ENCODE measurements at regions not wholly inside any gene's neighbourhood (a gene's known extent, or its start where the extent isn't known, plus 50 kb on each side); places are given as distances from the start of the nearest gene placed in this dataset.
"Not testable (repeated sequence)": the region's sequence is repeated elsewhere in the genome, so short reads cannot be mapped to it uniquely, and the experiment has no call there.

GRCh38 chr21:27975514-27975913, 1008.6 kb upstream of the ADAMTS5 start:
- no peak for DNase-seq (ENCODE audit: low spot score)

DNA sequence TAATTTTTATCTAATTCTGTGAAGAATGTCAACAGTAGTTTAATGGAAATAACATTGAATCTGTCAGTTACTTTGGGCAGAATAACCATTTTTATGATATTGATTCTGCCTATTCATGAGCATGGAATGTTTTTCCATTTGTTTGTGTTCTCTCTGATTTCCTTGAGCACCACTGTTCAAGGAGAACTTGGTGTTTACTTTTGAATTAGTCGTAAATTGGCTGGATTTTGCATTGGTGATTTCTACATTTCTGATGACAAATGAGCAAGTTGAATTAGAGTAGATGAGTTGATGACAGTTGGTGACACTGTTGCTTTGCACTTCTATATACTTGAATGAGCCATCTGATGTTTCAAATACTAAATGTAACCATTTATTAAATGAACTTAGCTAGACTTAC, 1007.3 kb upstream of the ADAMTS5 start:
- not testable (repeated sequence) for DNase-seq (ENCODE audit: low spot score)

DNA sequence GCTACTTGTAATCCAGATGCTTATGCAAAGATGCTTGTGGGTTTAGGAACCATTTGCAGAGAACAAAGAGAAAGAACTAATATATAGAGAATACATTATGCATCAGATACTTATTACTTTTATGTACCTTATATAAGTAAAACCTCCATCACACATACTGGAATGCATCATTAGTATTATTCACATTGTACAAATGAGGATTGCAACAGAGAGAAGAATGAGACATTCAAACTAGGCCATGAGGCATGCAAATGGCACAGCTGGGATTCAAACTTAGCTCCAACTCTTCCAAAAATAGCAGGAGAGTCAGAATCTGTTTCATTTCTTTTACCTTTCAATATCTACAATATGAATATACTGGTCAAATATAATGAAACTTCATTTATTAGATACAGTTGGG, 1001.4 kb upstream of the ADAMTS5 start:
- not testable (repeated sequence) for DNase-seq (ENCODE audit: low spot score)

- DNase-seq (ENCODE audit: low spot score), result no peak
Observed at GRCh38 chr21:27954543-27955165, 987.8 kb upstream of the ADAMTS5 start.

GRCh38 chr21:27953340-27954045, 986.6 kb upstream of the ADAMTS5 start:
- DNase-seq (ENCODE audit: low spot score), result no peak

DNA sequence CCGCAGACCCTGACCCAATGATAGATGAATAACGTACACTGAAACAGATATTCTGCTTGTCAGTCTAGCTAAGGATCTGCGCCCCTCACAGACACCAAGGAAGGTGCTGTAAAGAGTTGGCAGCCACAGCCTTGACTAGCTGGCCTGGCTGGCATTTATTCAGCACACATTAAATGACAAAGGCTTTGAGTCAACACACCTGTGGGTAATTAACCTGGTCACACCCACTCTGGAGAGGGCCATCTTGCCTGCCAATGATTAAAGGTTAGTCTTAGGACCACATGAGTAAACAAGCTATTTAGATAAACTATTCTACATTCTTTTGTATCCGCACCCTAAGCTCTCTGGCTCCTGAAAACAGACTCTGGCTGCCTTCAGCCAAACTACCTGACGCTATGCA, 982.2 kb upstream of the ADAMTS5 start:
- DNase-seq (ENCODE audit: low spot score), result not testable (repeated sequence)

GRCh38 chr21:27930108-27930767, 963.4 kb upstream of the ADAMTS5 start:
- DNase-seq (ENCODE audit: low spot score), result not testable (repeated sequence)

- not testable (repeated sequence) for DNase-seq (ENCODE audit: low spot score)
Observed at GRCh38 chr21:27929179-27929578, 962.3 kb upstream of the ADAMTS5 start.

GRCh38 chr21:27928534-27929115, 961.7 kb upstream of the ADAMTS5 start:
- DNase-seq (ENCODE audit: low spot score), result not testable (repeated sequence)

DNA sequence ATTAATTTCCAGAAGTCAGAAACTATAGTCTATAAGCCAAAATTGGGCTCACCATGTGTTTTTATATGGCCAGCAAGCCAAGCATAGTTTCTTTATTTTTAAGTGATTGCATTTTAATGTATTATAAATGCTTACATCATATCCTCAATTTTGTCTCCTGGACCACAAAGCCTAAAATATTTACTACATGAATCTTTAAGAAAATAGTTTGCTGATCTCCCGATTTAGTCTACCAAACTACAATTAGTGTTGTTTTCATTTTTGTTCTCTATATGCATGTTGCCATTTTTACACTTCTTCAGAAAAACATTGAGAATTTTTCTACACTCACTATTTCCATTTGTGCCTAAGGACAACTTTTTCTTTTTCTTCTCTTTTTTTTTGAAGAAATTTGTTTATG, 954.5 kb upstream of the ADAMTS5 start:
- not testable (repeated sequence) for DNase-seq (ENCODE audit: low spot score)

DNA sequence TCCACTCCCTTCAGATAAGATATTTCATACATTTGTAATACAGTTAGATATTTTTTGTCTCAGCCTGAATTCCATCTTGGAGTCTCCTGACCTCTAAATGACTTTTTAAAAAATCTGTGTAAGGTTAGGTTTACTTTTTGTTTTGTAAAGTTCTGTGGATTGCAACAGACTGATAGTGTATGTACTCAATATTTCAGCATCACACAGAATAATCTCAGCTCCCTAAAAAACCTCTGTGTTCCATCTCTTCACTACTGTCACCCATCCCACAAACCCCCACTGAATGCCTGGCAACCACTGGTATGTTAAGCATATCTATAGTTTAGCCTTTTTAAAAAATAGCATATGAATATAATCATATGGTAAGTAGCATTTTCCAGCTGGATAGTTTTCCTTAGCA, 951.1 kb upstream of the ADAMTS5 start:
- DNase-seq (ENCODE audit: low spot score), result not testable (repeated sequence)

- DNase-seq (ENCODE audit: low spot score), result not testable (repeated sequence)
Observed at GRCh38 chr21:27916326-27916725, 949.4 kb upstream of the ADAMTS5 start.

GRCh38 chr21:27912133-27912532, 945.2 kb upstream of the ADAMTS5 start:
- DNase-seq (ENCODE audit: low spot score), result not testable (repeated sequence)

DNA sequence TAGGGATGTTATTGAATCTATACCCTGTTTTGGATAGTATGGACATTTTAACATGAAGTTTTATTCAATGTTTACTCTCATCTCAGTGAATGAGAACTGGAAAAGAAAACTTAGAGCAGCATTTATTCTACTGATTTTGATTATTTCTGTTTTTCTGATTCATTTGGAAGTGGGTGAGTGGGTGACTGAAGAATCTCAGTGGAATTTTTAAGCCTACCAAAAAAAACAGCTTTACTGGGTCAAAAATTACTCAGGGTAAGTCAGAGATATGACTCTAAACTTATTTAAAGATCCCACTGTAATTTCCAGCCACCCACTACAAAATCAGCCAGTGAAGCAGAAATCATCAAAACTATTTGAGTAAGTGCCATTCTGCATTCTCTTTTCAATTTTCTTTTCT, 942.6 kb upstream of the ADAMTS5 start:
- DNase-seq (ENCODE audit: low spot score), result not testable (repeated sequence)

GRCh38 chr21:27908816-27909215, 941.9 kb upstream of the ADAMTS5 start:
- not testable (repeated sequence) for DNase-seq (ENCODE audit: low spot score)

GRCh38 chr21:27902904-27903303, 936.0 kb upstream of the ADAMTS5 start:
- DNase-seq (ENCODE audit: low spot score), result not testable (repeated sequence)

GRCh38 chr21:27893619-27894018, 926.7 kb upstream of the ADAMTS5 start:
- DNase-seq (ENCODE audit: low spot score), result not testable (repeated sequence)

GRCh38 chr21:27891495-27891894, 924.6 kb upstream of the ADAMTS5 start:
- DNase-seq (ENCODE audit: low spot score), result not testable (repeated sequence)

DNA sequence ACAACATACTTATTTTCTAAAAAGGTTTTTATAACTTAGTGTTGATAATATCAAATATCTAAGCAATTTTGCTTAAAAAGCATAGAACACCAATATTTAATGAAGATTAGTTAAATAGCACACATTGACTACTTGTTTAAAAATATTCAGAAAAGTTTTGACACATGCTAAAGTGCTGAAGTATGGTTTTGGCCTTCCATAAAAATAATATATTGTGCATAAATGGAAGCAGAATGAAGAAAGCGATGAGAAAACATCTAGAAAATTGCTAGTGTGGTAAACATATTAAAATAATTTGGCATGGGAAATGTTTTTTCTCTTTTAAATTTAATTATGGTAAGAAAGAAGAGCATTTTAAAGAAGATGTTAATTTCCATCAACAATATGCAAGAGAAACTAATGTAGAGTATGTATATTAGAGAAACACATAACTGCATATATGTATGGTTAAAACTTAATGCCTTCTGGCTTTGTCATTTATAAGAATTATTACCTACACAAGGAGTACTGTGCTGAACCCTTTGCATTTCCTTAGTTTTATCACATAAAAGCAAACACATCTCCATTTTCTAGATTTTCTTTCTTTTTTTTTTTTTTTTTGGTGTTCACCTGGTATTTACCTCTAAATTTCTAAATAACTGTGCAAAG, 921.0 kb upstream of the ADAMTS5 start:
- DNase-seq (ENCODE audit: low spot score), result not testable (repeated sequence)

DNA sequence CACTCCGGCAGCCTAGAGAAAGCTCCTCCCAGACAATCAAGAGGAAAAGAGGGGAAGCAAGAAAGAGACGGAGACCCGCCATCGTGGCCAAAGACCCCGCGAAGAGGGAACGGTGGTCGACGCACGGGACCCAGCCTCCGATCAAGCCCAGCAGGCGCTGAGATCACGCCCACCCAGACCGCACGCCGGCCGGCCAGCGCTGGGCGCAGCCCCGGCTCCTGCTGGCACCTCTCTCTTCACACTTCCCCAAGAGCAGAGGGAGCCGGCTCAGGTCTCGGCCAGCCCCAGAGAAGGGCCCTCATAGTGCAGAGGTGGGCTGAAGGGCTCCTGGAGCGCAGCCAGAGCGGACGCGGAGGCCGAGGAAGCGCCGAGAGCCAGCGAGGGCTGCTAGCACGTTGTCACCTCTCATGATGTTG, 918.4 kb upstream of the ADAMTS5 start:
- DNase-seq (ENCODE audit: low spot score), result no peak

DNA sequence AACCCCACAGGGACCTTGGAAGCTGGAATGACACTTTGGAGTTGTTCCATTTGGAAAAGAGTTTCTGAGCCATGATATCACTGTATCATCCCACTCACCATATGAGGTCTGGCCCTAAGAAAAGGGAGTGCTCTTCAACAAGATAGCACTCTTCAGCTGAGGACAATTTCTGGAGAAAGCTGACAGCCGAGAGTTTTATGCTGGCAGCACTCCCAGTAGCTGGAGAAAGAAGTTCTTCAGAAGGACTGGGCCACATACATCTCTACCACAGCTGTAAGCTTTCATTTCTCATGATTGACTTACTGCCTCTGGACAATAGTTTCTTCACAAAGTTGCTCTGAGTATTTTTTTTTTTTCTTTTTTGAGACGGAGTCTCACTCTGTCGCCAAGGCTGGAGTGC, 914.4 kb upstream of the ADAMTS5 start:
- DNase-seq (ENCODE audit: low spot score), result not testable (repeated sequence)

DNA sequence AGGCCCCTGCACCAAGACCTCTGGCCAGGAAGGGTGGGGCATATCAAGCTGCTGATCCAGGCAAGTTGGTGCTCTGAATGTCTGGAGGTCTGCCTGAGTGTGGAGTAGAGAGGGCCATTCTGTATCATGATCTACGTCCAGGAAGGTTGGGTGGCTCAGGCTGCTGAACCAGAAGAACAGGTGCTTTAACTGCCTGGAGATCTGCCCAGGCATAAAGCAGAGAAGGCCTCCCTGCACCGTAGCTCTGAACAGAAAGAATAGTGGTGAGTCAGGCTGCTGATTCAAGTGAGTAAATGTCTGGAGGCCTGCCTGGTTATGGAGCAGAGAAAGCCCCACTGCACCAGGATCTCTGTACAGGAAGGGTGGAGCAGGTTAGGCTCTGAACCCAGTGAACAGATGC, 905.5 kb upstream of the ADAMTS5 start:
- not testable (repeated sequence) for DNase-seq (ENCODE audit: low spot score)
